GM12878 (cell line): ENCODE measurements at regions not wholly inside any gene's neighbourhood (a gene's known extent, or its start where the extent isn't known, plus 50 kb on each side); places are given as distances from the start of the nearest gene placed in this dataset.

ENCODE experiments used
- ATAC-seq: fragments of 200-7000 bp; cut with Tn5 transposase; 3 replicates; pipeline ENCODE4 v1.9.1; 2020; ENCODE audit warnings: mild to moderate bottlenecking, moderate library complexity
- BruUV-seq: library from RNA; stranded (reverse); fragments of 400-500 nt; replicated peaks from 2 replicates; lab custom pipeline; 2021; lab: Mats Ljungman, UMichigan
- CTCF ChIA-PET: fragments of 300-600 bp; sonication (Branson Sonifier 250); formaldehyde crosslinking; extraction: SDS; loops from one replicate; lab custom pipeline; 2021; ENCODE audit warnings: inconsistent platforms; lab: Yijun Ruan, JAX
- POLR2A ChIA-PET: fragments of 350-600 bp; formaldehyde crosslinking; extraction: SDS; loops from one replicate; lab custom pipeline; 2021; ENCODE audit warnings: inconsistent platforms; lab: Charles Lee
- RAD21 ChIA-PET: fragments of 300-600 bp; sonication (Branson Sonifier 250); formaldehyde crosslinking; loops from one replicate; lab custom pipeline; 2023; ENCODE audit warnings: antibody characterized with exemption; ENCODE audit not compliant: unreplicated experiment; lab: Charles Lee
- SMC1A ChIA-PET: fragments of 300-600 bp; sonication (Branson Sonifier 250); formaldehyde crosslinking; loops from one replicate; lab custom pipeline; 2023; ENCODE audit not compliant: unreplicated experiment, uncharacterized antibody; lab: Charles Lee
- DNase-seq: peaks from one replicate; pipeline ENCODE4 v3.0.0-alpha.2; 2011; ENCODE audit warnings: low read depth, low spot score
- FAIRE-seq: peaks from 3 replicates; lab custom pipeline; 2011; peaks lifted over from hg19 to GRCh38; lab: Jason Lieb, UNC
- H2AFZ ChIP-seq: 2 replicates; pipeline ENCODE4 v1.6.0; 2011; ENCODE audit warnings: low read depth, low read length, control low read depth; ENCODE audit not compliant: control insufficient read depth
- H3K27ac ChIP-seq: 2 replicates; pipeline ENCODE4 v1.5.1; 2011; ENCODE audit warnings: control low read depth; ENCODE audit not compliant: control insufficient read depth, insufficient read depth
- H3K27me3 ChIP-seq, 2 experiments: replicated peaks in 1 of 2; 2 replicates each; pipeline versions ENCODE4 v1.6.0 to v1.6.1; 2011; ENCODE audit warnings: low read length in 1 of 2; ENCODE audit not compliant: control insufficient read depth in 2 of 2, insufficient read depth in 2 of 2
- H3K36me3 ChIP-seq, 2 experiments: 2 replicates each; pipeline ENCODE4 v1.5.1; 2011; ENCODE audit warnings: low read length in 1 of 2; ENCODE audit not compliant: control insufficient read depth in 2 of 2, insufficient read depth in 2 of 2
- H3K4me1 ChIP-seq: 2 replicates; pipeline ENCODE4 v1.6.1; 2011; ENCODE audit warnings: mild to moderate bottlenecking, low read length, moderate library complexity, mixed read lengths; ENCODE audit not compliant: control insufficient read depth, insufficient read depth
- H3K4me2 ChIP-seq: 2 replicates; pipeline ENCODE4 v1.6.0; 2011; ENCODE audit warnings: control low read depth; ENCODE audit not compliant: control insufficient read depth, insufficient read depth
- H3K4me3 ChIP-seq: fragments of 200-600 bp; sonication (generic); 2 replicates; pipeline ENCODE4 v1.5.1; 2016
- H3K79me2 ChIP-seq: 2 replicates; pipeline ENCODE4 v1.6.0; 2011; ENCODE audit warnings: low read length; ENCODE audit not compliant: control insufficient read depth, insufficient read depth
- H3K9ac ChIP-seq: 2 replicates; pipeline ENCODE4 v1.8.0; 2011; ENCODE audit warnings: low read length, control low read depth, mixed read lengths; ENCODE audit not compliant: control insufficient read depth, insufficient read depth
- H3K9me3 ChIP-seq: replicated peaks from 3 replicates; pipeline ENCODE4 v1.5.1; 2011; ENCODE audit warnings: mild to moderate bottlenecking, low read length; ENCODE audit not compliant: control insufficient read depth, insufficient read depth
- H4K20me1 ChIP-seq: 2 replicates; pipeline ENCODE4 v1.6.0; 2011; ENCODE audit not compliant: control insufficient read depth, insufficient read depth
- NFYB ChIP-seq: IDR thresholded peaks from 2 replicates; pipeline ENCODE4 v1.6.1; 2011; ENCODE audit warnings: low read depth, mild to moderate bottlenecking, low read length, improper control_type of control experiment, moderate library complexity; ENCODE audit not compliant: insufficient read depth
- WGBS: methylation state at CpG from one replicate; pipeline ENCODE4 v1.1.6; 2016; ENCODE audit warnings: low lambda C conversion rate; ENCODE audit not compliant: insufficient replicate concordance, insufficient coverage; ENCODE audit errors: missing lambda C conversion rate; 5-methylcytosine and 5-hydroxymethylcytosine counted together
- in situ Hi-C: fragments of 300-500 bp; cut with MboI; formaldehyde crosslinking; loops from 9 replicates; pipeline ENCODE4 v1.14.3; 2018; ENCODE audit warnings: mixed read lengths
- intact Hi-C: fragments of 100-400 bp; cut with micrococcal nuclease; formaldehyde crosslinking; loops from one replicate; pipeline ENCODE4 v1.14.2; 2022; ENCODE audit not compliant: unreplicated experiment

DNA sequence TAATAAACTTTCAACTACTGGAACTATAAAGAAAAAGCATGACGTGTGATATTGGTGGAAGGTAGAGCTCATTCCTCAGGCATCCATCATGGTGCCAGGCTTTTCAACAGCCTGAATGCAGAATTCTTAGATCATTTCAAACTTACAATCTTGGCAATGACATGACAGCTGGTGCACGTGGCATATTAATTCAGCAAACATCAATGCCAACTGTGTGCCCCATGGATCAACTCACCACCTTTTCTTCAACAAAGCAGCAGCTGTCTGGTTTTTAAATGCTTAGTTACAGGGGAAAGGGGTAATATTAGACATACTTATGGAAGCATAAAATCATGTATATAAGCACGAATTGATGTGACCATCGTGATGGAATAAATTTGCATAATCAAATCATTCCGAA, 56.0 kb upstream of the OR13F1 start:
- Histone ChIP-seq H3K4me2 (no peak overlapping the region), H3K79me2 (no peaks in the 10 kb centered on the region), H3K4me3 (no peak overlapping the region), H2AFZ (no peak overlapping the region), H3K9ac (no peak overlapping the region), H3K4me1 (no peaks in the 10 kb centered on the region), H3K27me3 (no peaks in the 10 kb centered on the region), H4K20me1 (no peaks in the 10 kb centered on the region), H3K36me3 (no peaks in the 10 kb centered on the region), H3K9me3 (no peaks in the 10 kb centered on the region)
- ATAC-seq (no peak), FAIRE-seq (no peak), DNase-seq (no peak)
- no TSS peak for BruUV-seq
- ChIA-PET RAD21 (no interaction called here), SMC1A (interaction anchor here (0.6 to 1.1 kb wide), 2 partner anchors 12 to 53 kb away, joined by 3 to 5 read pairs; no protein-coding TSS in a partner anchor), POLR2A (no interaction called here)
- intact Hi-C loops (no loop called here), in situ Hi-C loops (no loop called here)
- no peak for TF ChIP-seq NFYB
- TF ChIP-seq, all 136 proteins: peak for 0
- CTCF ChIA-PET: interaction anchor here (0.8 to 1.3 kb wide), 3 partner anchors 13 to 299 kb away, joined by 3 read pairs; partner anchors contain the start of gene NIPSNAP3A
- 3% methylated on average over 5 of the region's 5 CpGs for WGBS
- no peak overlapping the region for H3K27ac ChIP-seq
